SH-SY5Y (cell line): ENCODE measurements at regions not wholly inside any gene's neighbourhood (a gene's known extent, or its start where the extent isn't known, plus 50 kb on each side); places are given as distances from the start of the nearest gene placed in this dataset.

Source experiments
- GATA2 ChIP-seq: IDR thresholded peaks from 2 replicates; pipeline ENCODE4 v1.6.1; 2011; ENCODE audit warnings: mild to moderate bottlenecking, low read depth, low read length
- GATA3 ChIP-seq: IDR thresholded peaks from 2 replicates; pipeline ENCODE4 v1.6.1; 2011; ENCODE audit warnings: low read depth, mild to moderate bottlenecking, low read length, moderate library complexity

DNA sequence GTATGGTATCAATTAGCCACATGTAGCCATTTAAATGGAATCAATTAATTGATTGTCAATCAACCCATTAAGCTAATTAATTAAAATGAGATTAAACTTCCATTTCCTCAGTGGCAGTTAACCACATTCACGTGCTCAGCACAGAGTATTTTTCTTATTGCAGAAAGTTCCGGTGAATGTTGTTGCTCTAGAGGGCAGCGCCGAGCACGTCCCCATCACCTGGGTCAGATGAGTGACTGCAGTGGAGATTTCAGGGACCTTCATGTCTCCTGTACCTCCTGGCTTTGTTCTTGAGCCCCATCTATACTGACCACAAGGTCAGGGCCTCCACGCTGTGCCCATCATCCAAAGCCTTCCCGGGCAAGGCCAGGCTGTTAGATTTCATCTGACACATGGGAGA, 168.8 kb upstream of the MKI67 start:
- no peak for TF ChIP-seq GATA2
- TF ChIP-seq GATA3 = no peak
